Suprapubic skin (tissue), 4 donors: ENCODE measurements at regions not wholly inside any gene's neighbourhood (a gene's known extent, or its start where the extent isn't known, plus 50 kb on each side); places are given as distances from the start of the nearest gene placed in this dataset.

Source experiments
- EP300 ChIP-seq: sonication (generic); formaldehyde crosslinking; IDR thresholded peaks from one replicate; pipeline ENCODE4 v1.6.1; 2017; ENCODE audit warnings: antibody characterized with exemption
- POLR2AphosphoS5 ChIP-seq, 3 donors: sonication (generic); formaldehyde crosslinking; IDR thresholded peaks; one replicate each; pipeline ENCODE4 v1.6.1; 2017; ENCODE audit warnings: antibody characterized with exemption in 3 of 3
- TF ChIP-seq, protein P1 (sequence below), 2 donors: fragments of 200-600 bp in 1 of 2; fragments of 450-650 bp in 1 of 2; sonication (generic) in 1 of 2; IDR thresholded peaks; one replicate each; pipeline ENCODE4 v1.5.1; 2016 to 2019; ENCODE audit warnings: antibody characterized with exemption in 2 of 2, mild to moderate bottlenecking in 1 of 2, moderate library complexity in 1 of 2

DNA sequence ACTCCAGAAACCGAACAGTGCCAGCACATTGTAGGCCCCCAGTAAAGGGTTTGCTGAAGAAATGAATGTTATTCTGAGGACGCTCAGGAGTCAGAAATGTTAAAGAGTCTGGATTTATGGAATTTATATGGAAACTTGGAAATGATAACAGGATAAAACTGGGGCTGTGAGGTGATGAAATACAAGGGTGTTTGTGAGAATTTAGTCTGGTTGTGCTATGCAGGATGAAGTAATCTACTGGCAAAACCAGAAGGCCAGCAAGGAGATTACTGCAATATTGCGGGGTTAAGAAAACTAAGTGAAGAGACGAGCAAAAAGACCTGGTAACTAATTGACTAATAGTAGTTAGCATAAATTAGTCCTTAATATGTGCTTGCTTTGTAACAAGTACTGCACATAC is 467.8 kb downstream of the ZEB2 start:
- TF ChIP-seq, protein P1, sequence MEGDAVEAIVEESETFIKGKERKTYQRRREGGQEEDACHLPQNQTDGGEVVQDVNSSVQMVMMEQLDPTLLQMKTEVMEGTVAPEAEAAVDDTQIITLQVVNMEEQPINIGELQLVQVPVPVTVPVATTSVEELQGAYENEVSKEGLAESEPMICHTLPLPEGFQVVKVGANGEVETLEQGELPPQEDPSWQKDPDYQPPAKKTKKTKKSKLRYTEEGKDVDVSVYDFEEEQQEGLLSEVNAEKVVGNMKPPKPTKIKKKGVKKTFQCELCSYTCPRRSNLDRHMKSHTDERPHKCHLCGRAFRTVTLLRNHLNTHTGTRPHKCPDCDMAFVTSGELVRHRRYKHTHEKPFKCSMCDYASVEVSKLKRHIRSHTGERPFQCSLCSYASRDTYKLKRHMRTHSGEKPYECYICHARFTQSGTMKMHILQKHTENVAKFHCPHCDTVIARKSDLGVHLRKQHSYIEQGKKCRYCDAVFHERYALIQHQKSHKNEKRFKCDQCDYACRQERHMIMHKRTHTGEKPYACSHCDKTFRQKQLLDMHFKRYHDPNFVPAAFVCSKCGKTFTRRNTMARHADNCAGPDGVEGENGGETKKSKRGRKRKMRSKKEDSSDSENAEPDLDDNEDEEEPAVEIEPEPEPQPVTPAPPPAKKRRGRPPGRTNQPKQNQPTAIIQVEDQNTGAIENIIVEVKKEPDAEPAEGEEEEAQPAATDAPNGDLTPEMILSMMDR (IDR thresholded peaks at IDR 0.05), result no peak
- no peak for TF ChIP-seq POLR2AphosphoS5 (IDR thresholded peaks at IDR 0.05)
- TF ChIP-seq EP300, result no peak
